Effector memory CD8-positive, alpha-beta T cell (primary cell): ENCODE measurements at regions not wholly inside any gene's neighbourhood (a gene's known extent, or its start where the extent isn't known, plus 50 kb on each side); places are given as distances from the start of the nearest gene placed in this dataset.
"Not testable (repeated sequence)": the region's sequence is repeated elsewhere in the genome, so short reads cannot be mapped to it uniquely, and the experiment has no call there.

Experiments
- ATAC-seq: fragments of 150-1000 bp; cut with Tn5 transposase; replicated peaks from 2 replicates; pipeline ENCODE4 v1.10.0; 2021; ENCODE audit warnings: mild to moderate bottlenecking, moderate library complexity
- DNase-seq, 3 experiments: peaks; one replicate each; pipeline ENCODE4 v3.0.0; 2021
- H3K27ac Mint-ChIP-seq, 2 donors: one replicate each; pipeline ENCODE4 v1.8.0; 2022; ENCODE audit warnings: mild to moderate bottlenecking in 2 of 2, mixed read lengths in 2 of 2, moderate library complexity in 2 of 2
- H3K27me3 Mint-ChIP-seq, 2 donors: one replicate each; pipeline ENCODE4 v1.8.0; 2022; ENCODE audit warnings: mixed read lengths in 2 of 2
- H3K36me3 Mint-ChIP-seq: one replicate; pipeline ENCODE4 v1.8.0; 2022; ENCODE audit warnings: mild to moderate bottlenecking, moderate library complexity, mixed read lengths; ENCODE audit not compliant: insufficient read depth
- H3K4me1 Mint-ChIP-seq, 2 donors: one replicate each; pipeline ENCODE4 v1.8.0; 2022; ENCODE audit warnings: low read depth in 2 of 2, mixed read lengths in 2 of 2
- H3K4me3 Mint-ChIP-seq, 2 donors: one replicate each; pipeline ENCODE4 v1.8.0; 2022; ENCODE audit warnings: mild to moderate bottlenecking in 2 of 2, mixed read lengths in 2 of 2, moderate library complexity in 2 of 2
- H3K9me3 Mint-ChIP-seq, 2 donors: one replicate each; pipeline ENCODE4 v1.8.0; 2022; ENCODE audit warnings: mixed read lengths in 2 of 2

GRCh38 chr21:31819692-31820091 is 53.1 kb upstream of the HUNK start:
- not testable (repeated sequence) for H3K4me1 Mint-ChIP-seq, H3K36me3 Mint-ChIP-seq, H3K9me3 Mint-ChIP-seq, ATAC-seq, H3K4me3 Mint-ChIP-seq, DNase-seq, H3K27ac Mint-ChIP-seq
- H3K27me3 Mint-ChIP-seq = peaks cover 27 to 56% of the 10 kb centered on the region in 2 donors

- not testable (repeated sequence) for H3K27ac Mint-ChIP-seq, ATAC-seq, H3K4me3 Mint-ChIP-seq, H3K9me3 Mint-ChIP-seq, H3K36me3 Mint-ChIP-seq, DNase-seq, H3K4me1 Mint-ChIP-seq
- H3K27me3 Mint-ChIP-seq = peaks cover 16 to 28% of the 10 kb centered on the region in 2 donors
These were observed 58.5 kb upstream of the HUNK start for GRCh38 chr21:31814356-31814755.

- Mint-ChIP-seq H3K36me3 (no peaks in the 10 kb centered on the region), H3K9me3 (no peaks in the 10 kb centered on the region), H3K4me1 (no peaks in the 10 kb centered on the region), H3K4me3 (no peak overlapping the region), H3K27ac (no peak overlapping the region), H3K27me3 (peaks cover 16 to 23% of the 10 kb centered on the region in 2 donors)
- ATAC-seq (no peak), DNase-seq (no peak)
These were observed 59.0 kb upstream of the HUNK start for GRCh38 chr21:31813862-31814261.

DNA sequence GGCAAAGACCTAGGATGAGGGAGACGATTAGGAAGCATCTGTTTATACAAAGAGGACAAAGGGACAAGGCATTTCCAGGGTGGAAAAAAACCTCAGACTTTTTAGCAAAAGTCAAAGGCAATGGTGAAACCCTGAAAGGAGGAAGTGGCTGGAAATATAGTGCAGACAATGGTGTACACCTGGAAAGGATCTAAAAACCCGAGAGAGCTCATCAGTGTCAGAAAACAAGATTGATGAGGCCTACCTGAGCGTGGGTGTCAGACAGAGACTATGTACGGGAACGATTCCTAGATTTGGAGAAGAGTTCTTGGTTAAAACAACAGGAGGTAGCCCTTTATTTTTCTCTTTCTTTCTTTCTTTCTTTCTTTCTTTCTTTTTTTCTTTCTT is 68.8 kb upstream of the HUNK start:
- H3K4me3 Mint-ChIP-seq = no peak overlapping the region
- DNase-seq (no peak), ATAC-seq (no peak)
- no peaks in the 10 kb centered on the region for H3K9me3 Mint-ChIP-seq
- no peak overlapping the region for H3K27ac Mint-ChIP-seq
- no peaks in the 10 kb centered on the region for H3K36me3 Mint-ChIP-seq
- no peaks in the 10 kb centered on the region for H3K4me1 Mint-ChIP-seq
- peaks cover 32 to 36% of the 10 kb centered on the region in 2 donors for H3K27me3 Mint-ChIP-seq

DNA sequence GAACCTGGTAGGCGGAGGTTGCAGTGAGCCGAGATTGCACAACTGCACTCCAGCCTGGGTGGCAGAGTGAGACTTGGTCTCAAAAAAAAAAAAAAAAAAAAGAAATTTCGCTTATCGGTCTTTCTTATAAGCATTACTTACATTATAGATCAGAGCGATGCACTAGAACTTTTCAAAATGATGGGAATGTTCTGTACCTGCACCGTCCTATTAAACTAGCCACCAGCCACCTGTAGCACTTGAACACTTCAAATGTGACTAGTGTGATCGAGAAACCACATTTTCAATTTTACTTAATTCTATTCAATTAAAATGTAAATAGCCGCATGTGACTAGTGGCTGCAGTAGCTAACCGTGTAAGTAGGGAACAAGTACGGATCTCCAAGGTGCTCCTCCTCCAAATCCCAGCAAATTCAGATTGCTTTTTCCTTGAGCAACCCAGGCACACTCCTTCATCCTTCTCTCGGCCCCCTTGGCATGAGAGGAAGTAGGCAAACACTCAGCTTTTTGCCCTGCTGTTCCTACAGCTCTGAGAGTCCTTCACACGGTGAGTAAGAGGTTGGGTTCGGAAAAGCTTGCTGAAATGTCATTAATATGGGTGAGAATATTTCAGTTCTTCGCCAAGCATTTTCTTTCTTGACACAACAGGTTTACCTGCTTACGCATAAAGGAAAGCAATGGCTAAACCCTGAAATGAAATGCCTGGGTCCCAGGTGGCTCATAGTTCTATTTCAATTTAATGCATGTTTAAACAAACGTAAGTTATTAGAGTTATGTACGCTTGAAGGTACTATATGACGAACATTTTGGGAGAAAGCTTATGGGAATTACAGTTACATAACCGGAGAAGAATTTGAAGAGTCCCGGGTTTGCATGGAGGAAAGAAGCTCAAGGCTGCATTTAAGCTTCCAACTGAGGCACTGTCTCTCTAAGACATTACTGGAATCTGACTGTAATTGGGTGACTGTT is 69.5 kb upstream of the HUNK start:
- H3K27me3 Mint-ChIP-seq = peaks cover 32 to 43% of the 10 kb centered on the region in 2 donors
- H3K4me3 Mint-ChIP-seq = no peak overlapping the region
- H3K36me3 Mint-ChIP-seq = no peaks in the 10 kb centered on the region
- DNase-seq = no peak
- no peaks in the 10 kb centered on the region for H3K9me3 Mint-ChIP-seq
- H3K4me1 Mint-ChIP-seq = no peaks in the 10 kb centered on the region
- no peak for ATAC-seq
- no peak overlapping the region for H3K27ac Mint-ChIP-seq

DNA sequence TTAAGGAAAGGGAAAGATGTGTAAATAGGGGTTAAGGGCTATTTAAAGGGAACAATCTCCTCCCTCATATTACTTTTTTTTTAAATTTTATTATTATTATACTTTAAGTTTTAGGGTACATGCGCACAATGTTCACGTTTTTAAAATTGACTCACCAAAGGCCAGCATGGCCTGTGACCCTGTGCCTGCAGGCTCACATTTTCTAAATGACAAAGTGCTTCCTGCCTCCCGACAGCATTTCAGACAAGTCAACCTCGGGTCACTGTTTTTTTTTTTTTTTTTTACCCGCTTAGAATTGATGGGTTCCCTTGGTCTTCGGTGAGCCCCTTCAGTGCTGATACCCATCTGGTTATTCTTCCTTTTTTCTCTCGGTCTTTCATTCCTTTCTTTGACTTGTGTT is 70.4 kb upstream of the SCAF4 start:
- Mint-ChIP-seq H3K9me3 (no peaks in the 10 kb centered on the region), H3K36me3 (no peaks in the 10 kb centered on the region), H3K27me3 (peaks cover 37 to 49% of the 10 kb centered on the region in 2 donors), H3K4me3 (no peak overlapping the region), H3K27ac (no peak overlapping the region), H3K4me1 (no peaks in the 10 kb centered on the region)
- DNase-seq (no peak), ATAC-seq (no peak)

DNA sequence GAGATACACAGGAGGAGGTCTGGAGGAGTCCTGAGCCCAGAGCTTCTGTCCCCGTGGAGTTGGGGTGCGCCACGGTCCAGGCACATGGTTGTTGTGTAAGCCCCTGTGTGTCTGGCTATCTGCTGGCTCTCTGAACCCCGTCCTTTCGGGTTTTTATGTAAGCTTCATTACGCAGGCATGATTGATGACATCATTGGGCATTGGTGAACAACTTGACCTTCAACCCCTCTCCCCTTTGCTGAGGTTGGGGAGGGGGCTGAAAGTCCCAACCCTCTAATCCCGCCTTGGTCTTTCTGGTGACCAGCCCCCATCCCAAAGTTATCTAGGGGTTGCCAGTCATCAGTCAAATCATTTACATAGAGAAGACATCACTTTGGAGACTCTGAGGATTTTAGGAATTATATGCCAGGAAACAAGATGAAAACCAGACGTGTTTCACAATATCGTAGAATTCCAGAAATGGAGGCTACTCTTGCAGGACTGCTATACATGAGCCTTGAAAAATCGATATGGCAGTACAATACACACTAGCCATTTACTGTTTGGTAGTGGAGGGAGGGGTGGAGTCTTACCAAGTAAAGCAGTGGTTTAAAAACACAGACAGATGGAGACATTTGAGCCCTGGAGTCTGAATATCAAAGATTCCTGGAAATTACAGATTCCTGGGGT is 69.8 kb upstream of the SCAF4 start:
- no peaks in the 10 kb centered on the region for H3K9me3 Mint-ChIP-seq
- H3K27me3 Mint-ChIP-seq = peaks cover 42 to 55% of the 10 kb centered on the region in 2 donors
- H3K4me1 Mint-ChIP-seq = no peaks in the 10 kb centered on the region
- DNase-seq (no peak), ATAC-seq (no peak)
- no peaks in the 10 kb centered on the region for H3K36me3 Mint-ChIP-seq
- H3K4me3 Mint-ChIP-seq = no peak overlapping the region
- H3K27ac Mint-ChIP-seq = no peak overlapping the region

GRCh38 chr21:31798842-31799704 is 67.2 kb upstream of the SCAF4 start:
- Mint-ChIP-seq H3K27me3 (peaks cover 40 to 56% of the 10 kb centered on the region in 2 donors), H3K36me3 (no peaks in the 10 kb centered on the region), H3K27ac (no peak overlapping the region), H3K4me3 (no peak overlapping the region), H3K9me3 (no peaks in the 10 kb centered on the region), H3K4me1 (no peaks in the 10 kb centered on the region)
- no peak for ATAC-seq
- no peak for DNase-seq

GRCh38 chr21:31795992-31796391 is 64.1 kb upstream of the SCAF4 start:
- no peaks in the 10 kb centered on the region for H3K4me1 Mint-ChIP-seq
- ATAC-seq = no peak
- no peaks in the 10 kb centered on the region for H3K36me3 Mint-ChIP-seq
- H3K9me3 Mint-ChIP-seq = no peaks in the 10 kb centered on the region
- no peak overlapping the region for H3K4me3 Mint-ChIP-seq
- no peak for DNase-seq
- no peak overlapping the region for H3K27ac Mint-ChIP-seq
- peaks cover 29 to 75% of the 10 kb centered on the region in 2 donors for H3K27me3 Mint-ChIP-seq

DNA sequence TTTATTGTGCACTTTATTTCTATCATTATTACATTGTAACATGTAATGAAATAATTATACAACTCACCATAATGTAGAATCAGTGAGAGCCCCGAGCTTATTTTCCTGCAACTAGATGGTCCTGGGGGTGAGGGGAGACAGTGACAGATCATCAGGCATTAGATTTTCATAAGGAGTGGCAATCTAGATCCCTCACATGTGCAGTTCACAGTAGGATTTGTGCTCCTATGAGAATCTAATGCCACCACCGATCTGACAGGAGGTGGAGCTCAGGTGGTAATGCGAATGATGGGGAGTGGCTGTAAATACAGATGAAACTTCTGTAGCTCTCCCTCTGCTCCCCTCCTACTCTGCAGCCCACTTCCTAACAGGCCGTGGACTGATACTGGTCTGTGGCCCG is 58.5 kb upstream of the SCAF4 start:
- DNase-seq, H3K27ac Mint-ChIP-seq, H3K9me3 Mint-ChIP-seq, ATAC-seq, H3K4me1 Mint-ChIP-seq, H3K4me3 Mint-ChIP-seq, H3K36me3 Mint-ChIP-seq: not testable (repeated sequence)
- peaks cover 0 to 50% of the 10 kb centered on the region in 2 donors for H3K27me3 Mint-ChIP-seq

- DNase-seq = no peak
- peaks cover 0 to 4% of the 10 kb centered on the region in 2 donors for H3K4me1 Mint-ChIP-seq
- H3K36me3 Mint-ChIP-seq = peaks cover 3% of the 10 kb centered on the region
- H3K27ac Mint-ChIP-seq = no peak overlapping the region
- ATAC-seq = no peak
- H3K27me3 Mint-ChIP-seq = peaks cover 0 to 47% of the 10 kb centered on the region in 2 donors
- H3K4me3 Mint-ChIP-seq = no peak overlapping the region
- peaks cover 0 to 2% of the 10 kb centered on the region in 2 donors for H3K9me3 Mint-ChIP-seq
These were observed 56.7 kb upstream of the SCAF4 start for GRCh38 chr21:31788581-31788980.

- H3K36me3 Mint-ChIP-seq, H3K9me3 Mint-ChIP-seq, H3K4me1 Mint-ChIP-seq, DNase-seq, H3K4me3 Mint-ChIP-seq, H3K27ac Mint-ChIP-seq, ATAC-seq: not testable (repeated sequence)
- peaks cover 0 to 45% of the 10 kb centered on the region in 2 donors for H3K27me3 Mint-ChIP-seq
These were observed 55.8 kb upstream of the SCAF4 start for GRCh38 chr21:31787691-31788090.
